ENCODE measurements at regions not wholly inside any gene's neighbourhood (a gene's known extent, or its start where the extent isn't known, plus 50 kb on each side); places are given as distances from the start of the nearest gene placed in this dataset.

DNA sequence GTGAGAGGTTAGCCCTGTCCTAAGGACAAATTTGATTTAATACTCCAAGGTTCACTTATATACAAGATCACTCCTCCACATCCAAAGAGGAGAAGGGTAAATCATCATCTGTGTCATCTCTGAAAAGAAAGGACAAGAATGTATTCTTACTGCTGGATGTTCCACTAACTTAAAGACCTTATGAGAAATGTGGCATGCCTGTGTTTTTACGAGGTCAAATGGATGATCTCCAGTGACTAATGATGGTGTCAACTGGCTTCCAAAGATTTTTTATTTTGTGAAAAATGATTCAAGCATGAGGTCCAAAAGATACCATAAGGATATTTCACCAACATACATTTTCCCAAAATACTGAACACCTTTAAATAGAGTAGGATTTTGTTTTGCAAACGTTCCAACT, 143.4 kb downstream of the PTCHD1 start:
- TF ChIP-seq, protein P1, sequence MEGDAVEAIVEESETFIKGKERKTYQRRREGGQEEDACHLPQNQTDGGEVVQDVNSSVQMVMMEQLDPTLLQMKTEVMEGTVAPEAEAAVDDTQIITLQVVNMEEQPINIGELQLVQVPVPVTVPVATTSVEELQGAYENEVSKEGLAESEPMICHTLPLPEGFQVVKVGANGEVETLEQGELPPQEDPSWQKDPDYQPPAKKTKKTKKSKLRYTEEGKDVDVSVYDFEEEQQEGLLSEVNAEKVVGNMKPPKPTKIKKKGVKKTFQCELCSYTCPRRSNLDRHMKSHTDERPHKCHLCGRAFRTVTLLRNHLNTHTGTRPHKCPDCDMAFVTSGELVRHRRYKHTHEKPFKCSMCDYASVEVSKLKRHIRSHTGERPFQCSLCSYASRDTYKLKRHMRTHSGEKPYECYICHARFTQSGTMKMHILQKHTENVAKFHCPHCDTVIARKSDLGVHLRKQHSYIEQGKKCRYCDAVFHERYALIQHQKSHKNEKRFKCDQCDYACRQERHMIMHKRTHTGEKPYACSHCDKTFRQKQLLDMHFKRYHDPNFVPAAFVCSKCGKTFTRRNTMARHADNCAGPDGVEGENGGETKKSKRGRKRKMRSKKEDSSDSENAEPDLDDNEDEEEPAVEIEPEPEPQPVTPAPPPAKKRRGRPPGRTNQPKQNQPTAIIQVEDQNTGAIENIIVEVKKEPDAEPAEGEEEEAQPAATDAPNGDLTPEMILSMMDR (IDR thresholded peaks at IDR 0.05): no peak
- TF ChIP-seq EZH2 (IDR thresholded peaks at IDR 0.05): no peak

Data from neural progenitor cell (in vitro differentiated cells).